Renal cortical epithelial cell (primary cell): ENCODE measurements at regions not wholly inside any gene's neighbourhood (a gene's known extent, or its start where the extent isn't known, plus 50 kb on each side); places are given as distances from the start of the nearest gene placed in this dataset.
"Not testable (repeated sequence)": the region's sequence is repeated elsewhere in the genome, so short reads cannot be mapped to it uniquely, and the experiment has no call there.

ENCODE experiments used
- DNase-seq: peaks from one replicate; pipeline ENCODE4 v3.0.0-alpha.2; 2011; ENCODE audit warnings: low read depth

GRCh38 chr12:60489071-60489470, 893.2 kb downstream of the SLC16A7 start:
- no peak for DNase-seq

DNA sequence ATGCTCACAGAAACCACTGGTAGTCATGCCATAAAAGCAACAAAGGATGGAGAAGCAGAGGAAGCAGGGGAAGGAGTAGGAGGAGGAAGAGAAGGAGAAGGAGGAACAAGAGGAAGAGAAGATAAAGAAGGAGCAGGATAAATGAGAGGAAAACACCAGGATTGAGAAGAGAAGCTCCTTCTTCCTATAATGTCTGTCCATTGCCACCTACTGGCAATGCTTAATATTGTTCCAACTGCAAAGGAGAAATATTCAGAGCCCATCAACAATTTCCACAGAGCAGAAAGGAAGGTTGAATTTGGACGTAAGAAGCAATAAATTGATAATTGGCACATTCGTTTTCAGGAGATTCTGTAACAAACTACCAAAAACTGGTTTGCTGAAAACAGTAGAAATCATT, 898.4 kb downstream of the SLC16A7 start:
- DNase-seq: peak; percentile 33

DNA sequence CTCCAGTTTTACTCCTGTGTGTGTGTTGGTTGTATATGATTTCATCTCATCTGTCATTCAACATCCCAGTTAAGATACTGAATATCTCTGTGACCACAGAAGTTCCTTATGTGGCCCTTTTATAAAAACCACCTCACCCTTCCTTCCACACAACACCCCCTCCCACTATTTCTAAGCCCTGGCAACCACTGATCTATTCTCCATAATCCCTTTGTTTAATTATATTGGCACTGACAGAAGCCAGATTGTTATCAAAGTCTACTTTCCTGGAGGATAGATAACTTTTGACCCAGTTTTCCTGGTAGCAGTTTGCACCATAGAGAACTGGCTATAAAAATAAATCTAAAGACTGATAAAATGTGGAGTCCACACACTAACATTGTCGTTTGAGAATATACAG, 902.8 kb downstream of the SLC16A7 start:
- DNase-seq: no peak

DNA sequence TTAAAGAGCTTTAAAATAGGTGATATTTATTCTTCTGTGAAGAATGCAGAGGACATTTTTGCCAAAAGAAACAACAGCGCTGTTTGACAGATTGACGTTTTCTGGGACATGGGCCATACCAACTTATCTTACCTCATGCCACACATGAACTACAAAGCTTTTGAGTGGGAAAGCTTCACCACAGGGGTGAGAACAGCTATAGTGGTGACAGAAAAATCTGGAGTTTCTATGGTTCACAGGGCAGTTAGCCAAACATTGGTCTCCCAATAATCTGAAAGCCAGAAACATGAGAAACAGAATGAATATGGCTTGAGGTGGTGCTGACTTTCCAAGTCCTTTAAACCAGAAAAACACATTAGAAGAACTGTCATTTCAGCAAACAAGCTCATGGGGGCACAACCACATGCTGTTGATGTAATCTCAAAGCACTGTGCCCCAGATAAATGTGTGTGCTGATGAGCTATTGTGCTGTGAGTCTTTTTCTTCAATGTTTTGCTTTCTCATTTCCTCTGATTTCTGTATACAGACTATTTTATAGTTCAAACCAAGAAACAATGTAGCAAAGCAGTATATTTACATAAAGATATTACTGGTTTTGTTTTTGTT, 905.4 kb downstream of the SLC16A7 start:
- no peak for DNase-seq

DNA sequence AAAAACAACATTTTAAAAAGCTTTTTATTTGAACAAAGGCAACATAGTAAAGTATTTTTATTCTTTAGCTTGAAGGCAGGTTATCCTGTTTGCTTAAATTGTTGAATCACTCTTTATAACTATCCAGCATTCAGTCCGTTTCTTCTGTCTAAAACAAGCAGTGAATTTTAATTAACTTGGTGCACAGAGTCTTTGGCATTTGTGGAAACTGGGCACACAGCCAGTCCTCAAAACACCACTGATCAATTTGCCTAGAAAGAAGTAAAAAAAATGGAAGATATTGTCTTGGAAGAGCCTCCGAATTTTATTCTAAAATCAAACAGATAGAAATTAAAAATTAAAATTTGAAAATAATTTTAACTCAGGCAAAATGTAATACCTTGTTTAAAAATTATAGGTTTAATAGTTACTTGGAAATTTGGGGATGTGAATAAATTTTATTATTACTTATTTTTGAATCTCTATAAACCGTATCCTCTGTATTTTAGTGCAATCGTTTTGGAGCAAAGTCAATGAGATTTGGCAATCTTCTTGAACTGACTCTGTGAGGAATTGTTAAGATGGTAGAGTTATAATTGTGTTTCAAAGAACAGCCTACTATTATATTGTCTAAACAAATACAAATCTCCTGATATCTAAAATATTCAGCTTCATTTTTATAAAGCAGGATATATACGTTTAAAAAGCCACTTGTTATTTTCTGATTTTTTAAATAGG, 927.0 kb downstream of the SLC16A7 start:
- peak; percentile 3 for DNase-seq

DNA sequence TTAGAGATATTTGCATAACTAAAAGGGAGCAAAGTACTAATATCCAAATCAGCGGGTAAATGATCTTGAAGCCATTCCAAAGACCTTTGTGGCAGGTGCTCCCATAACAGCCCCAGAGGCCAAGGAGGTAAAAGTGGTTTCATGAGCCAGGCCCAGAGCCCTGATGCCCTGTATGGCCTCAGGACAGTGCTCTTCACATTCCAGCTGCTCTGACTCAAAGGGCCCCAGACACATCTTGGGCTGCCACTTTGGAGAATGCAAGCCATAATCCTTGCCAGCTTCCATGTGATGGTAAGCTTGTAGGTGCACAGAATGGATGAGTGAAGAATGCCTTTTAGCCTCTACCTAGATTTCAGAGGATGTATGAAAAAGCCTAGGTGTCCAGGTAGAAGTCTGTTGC, 933.4 kb downstream of the SLC16A7 start:
- DNase-seq: no peak

GRCh38 chr12:60529723-60530122, 933.9 kb downstream of the SLC16A7 start:
- no peak for DNase-seq

- no peak for DNase-seq
These were observed 939.5 kb downstream of the SLC16A7 start for GRCh38 chr12:60535363-60535762.

DNA sequence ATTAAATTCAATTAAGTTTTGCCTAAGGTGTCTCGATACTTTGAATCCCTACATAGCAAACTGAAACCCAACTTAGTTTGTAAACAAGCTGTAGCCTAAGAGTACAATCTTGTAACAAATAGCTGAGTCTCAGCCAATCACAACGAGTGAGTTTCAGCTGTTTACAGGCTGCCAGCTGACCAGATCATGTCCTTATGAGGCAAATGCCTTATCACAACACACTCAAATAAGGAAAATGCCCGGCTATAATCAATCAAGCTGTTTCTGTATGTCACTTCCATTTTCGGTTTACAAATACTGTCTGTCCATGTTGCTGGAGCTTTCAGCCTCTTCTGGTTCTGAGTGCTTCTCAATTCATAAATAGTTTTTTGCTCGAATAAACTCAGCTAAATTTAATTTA, 943.8 kb downstream of the SLC16A7 start:
- peak; percentile 1 for DNase-seq

- DNase-seq: no peak
These were observed 973.1 kb downstream of the SLC16A7 start for GRCh38 chr12:60568914-60569313.

DNA sequence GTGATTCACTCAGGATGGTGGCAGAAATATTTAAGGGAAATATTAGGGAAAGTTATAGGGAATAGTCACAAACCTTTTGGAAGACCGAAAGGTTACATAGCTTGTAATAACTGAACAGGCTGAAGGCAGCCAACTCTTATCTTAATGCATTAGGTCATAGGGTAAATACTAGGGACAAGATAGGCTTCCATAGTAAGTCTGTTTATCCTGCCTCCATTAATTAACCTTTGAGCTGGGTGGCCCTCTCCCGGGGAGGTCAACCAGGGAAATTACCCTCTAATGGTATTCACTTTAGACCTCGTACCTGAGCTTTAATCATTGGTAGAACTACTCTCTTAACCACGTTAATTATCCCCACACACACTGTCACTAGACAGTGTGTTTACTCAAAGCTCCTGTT, 981.8 kb downstream of the SLC16A7 start:
- DNase-seq: no peak

- DNase-seq: not testable (repeated sequence)
These were observed 991.8 kb downstream of the SLC16A7 start for GRCh38 chr12:60587664-60588063.

DNA sequence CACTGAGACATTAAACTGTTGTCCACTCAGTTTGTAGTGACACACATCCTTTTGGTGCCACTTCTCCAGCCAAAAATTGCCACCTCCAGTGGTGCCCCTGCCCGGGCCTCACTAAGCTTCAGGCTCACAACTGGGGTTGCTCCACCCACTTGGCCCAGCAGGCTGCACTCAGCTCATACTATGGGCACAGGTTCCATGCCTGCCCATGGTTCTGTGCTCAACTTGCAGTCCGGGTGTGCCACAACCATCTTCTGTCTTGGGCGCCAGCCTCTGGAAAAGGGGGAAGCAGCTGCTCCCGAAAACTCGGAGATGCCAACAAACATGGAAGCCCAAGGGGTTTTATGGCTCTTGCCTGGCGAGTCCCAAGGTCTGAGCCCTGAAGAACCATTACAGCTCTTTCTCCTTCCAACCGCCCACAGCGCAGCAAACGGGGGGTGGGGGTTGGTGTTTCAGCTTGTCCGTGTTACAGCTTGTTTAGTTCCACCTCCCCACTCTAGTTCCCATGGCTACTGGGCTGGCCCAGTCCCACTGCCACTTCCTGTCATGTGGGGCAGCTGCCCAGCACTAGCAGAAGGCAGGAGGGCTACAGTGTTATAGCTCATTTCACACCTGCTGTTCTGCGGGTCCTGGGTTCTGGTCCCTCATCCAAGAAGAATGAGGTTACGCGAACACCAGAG, 998.3 kb downstream of the SLC16A7 start:
- DNase-seq: no peak

- DNase-seq: no peak
These were observed 1006.8 kb downstream of the SLC16A7 start for GRCh38 chr12:60602601-60603000.

DNA sequence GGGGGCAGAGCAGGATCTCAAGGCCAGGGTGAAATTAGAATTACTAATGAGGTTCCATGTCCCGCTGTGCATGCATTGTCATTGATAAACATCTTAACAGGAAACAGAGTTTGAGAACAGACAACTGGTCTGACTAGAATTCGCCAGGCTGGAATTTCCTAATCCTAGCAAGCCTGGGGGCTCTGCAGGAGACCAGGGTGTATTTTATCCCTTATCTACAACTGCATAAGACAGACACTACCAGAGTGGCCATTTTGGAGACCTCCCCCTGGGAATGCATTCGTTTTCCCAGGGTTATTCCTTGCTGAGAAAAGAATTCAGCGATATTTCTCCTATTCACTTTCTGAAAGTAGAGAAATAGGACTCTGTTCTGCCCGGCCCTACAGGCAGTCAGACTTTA, 1007.6 kb downstream of the SLC16A7 start:
- DNase-seq: not testable (repeated sequence)

GRCh38 chr12:60616400-60616799, 1020.6 kb downstream of the SLC16A7 start:
- no peak for DNase-seq

GRCh38 chr12:60630796-60631195, 1035.0 kb downstream of the SLC16A7 start:
- DNase-seq: no peak

DNA sequence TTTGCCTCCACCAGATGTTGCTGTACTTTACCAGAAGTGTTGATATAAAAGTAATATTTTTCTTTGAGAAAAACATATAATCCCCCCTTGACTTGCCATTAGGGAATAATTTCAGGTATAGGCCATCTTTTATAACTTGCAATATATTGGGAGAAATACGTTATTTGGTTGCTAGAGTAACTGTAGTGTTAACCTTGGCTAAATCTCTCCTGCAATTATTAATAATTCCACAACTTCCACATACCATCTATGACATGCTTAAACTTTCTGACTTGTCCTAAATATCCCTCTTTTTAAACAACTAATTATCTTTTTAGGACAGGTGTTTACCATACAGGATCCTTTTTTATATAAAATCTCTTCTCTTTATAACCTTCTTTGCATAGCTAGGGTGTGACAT, 1048.2 kb downstream of the SLC16A7 start:
- DNase-seq: no peak

DNA sequence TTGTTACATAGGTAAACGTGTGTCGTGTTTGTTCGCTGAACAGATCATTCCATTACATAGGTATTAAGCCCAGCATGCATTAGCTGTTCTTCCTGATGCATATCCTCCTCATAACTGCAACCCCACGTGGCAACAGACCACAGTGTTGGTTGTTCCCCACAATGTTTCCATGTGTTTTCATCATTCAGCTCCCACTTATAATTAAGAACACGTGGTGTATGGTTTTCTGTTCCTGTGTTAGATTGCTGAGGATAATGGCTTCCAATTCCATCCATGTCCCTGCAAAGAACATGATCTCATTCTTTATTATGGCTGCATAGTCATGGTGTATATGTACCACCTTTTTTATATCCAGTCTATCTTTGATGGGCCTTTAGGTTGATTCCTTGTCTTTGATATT, 1071.1 kb downstream of the SLC16A7 start:
- no peak for DNase-seq

GRCh38 chr12:60672949-60673348, 1077.1 kb downstream of the SLC16A7 start:
- no peak for DNase-seq

DNA sequence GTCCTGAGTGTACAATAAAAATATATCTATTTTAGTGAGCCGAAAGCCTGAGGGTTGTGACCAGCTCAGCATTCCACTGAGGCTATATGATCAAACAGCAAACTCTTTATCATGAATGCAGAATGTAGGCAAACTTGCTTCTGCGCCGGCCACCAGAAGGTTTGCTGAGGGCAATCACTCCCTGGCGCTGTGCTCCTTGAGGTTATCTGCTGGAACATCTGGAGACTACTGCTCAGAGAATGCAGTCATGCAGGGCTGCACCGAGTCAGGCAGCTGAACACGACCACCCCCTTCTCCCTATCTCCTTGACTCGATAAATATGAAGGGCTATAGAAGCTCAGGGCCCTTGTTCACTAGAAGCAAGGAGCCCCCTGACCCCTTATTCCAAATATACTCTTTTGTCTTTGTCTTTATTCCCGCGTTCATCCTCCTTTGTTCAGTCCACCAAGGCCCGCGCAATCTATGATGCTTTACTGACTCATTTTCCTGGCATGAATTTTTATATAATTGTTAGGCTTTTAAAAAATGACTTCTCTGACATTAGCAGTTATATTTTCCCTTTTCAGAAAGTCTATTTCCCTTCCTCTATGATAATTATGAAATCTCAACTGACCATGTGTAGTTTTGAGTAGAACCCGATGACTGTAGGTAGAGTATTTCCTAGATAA, 1089.3 kb downstream of the SLC16A7 start:
- no peak for DNase-seq

- no peak for DNase-seq
These were observed 1093.3 kb downstream of the SLC16A7 start for GRCh38 chr12:60689137-60689536.
